Nephron progenitor cell (in vitro differentiated cells): ENCODE measurements at regions not wholly inside any gene's neighbourhood (a gene's known extent, or its start where the extent isn't known, plus 50 kb on each side); places are given as distances from the start of the nearest gene placed in this dataset.
A peak's percentile ranks its signal among the peaks of the same experiment; 100 is the strongest.
"Not testable (repeated sequence)": the region's sequence is repeated elsewhere in the genome, so short reads cannot be mapped to it uniquely, and the experiment has no call there.

ENCODE experiments used
- DNase-seq: peaks from one replicate; pipeline ENCODE4 v3.0.0; 2021
- H3K27ac Mint-ChIP-seq: 2 replicates; pipeline ENCODE4 v1.8.0; 2021; ENCODE audit warnings: mild to moderate bottlenecking, moderate library complexity, mixed read lengths
- H3K27me3 Mint-ChIP-seq: 2 replicates; pipeline ENCODE4 v1.8.0; 2021; ENCODE audit warnings: mild to moderate bottlenecking, low read depth, mixed read lengths; ENCODE audit not compliant: poor library complexity
- H3K36me3 Mint-ChIP-seq: 2 replicates; pipeline ENCODE4 v1.8.0; 2021; ENCODE audit warnings: low read depth, mixed read lengths
- H3K4me1 Mint-ChIP-seq: 2 replicates; pipeline ENCODE4 v1.8.0; 2021; ENCODE audit warnings: mixed read lengths
- H3K4me3 Mint-ChIP-seq: 2 replicates; pipeline ENCODE4 v1.8.0; 2021; ENCODE audit warnings: mild to moderate bottlenecking, moderate library complexity, mixed read lengths
- H3K9me3 Mint-ChIP-seq: 2 replicates; pipeline ENCODE4 v1.8.0; 2021; ENCODE audit warnings: mild to moderate bottlenecking, moderate library complexity, mixed read lengths
- CTCF ChIP-seq: fragments of 200-600 bp; sonication (generic); IDR thresholded peaks from 2 replicates; pipeline ENCODE4 v1.5.0; 2021; ENCODE audit warnings: antibody characterized with exemption

- Mint-ChIP-seq H3K4me1 (no peaks in the 10 kb centered on the region), H3K9me3 (peaks cover 11% of the 10 kb centered on the region), H3K27ac (no peak overlapping the region), H3K36me3 (no peaks in the 10 kb centered on the region), H3K4me3 (no peak overlapping the region), H3K27me3 (no peaks in the 10 kb centered on the region)
- no peak for TF ChIP-seq CTCF
- no peak for DNase-seq
Observed at GRCh38 chr5:97266576-97266975, 83.5 kb upstream of the RIOK2 start.

GRCh38 chr5:97267767-97268166, 84.7 kb upstream of the RIOK2 start:
- Mint-ChIP-seq H3K27ac (no peak overlapping the region), H3K4me3 (no peak overlapping the region), H3K4me1 (no peaks in the 10 kb centered on the region), H3K9me3 (peaks cover 21% of the 10 kb centered on the region), H3K36me3 (no peaks in the 10 kb centered on the region), H3K27me3 (no peaks in the 10 kb centered on the region)
- no peak for TF ChIP-seq CTCF
- no peak for DNase-seq

GRCh38 chr5:97276474-97277120, 93.5 kb upstream of the RIOK2 start:
- no peak for TF ChIP-seq CTCF
- Mint-ChIP-seq H3K9me3 (peaks cover 26% of the 10 kb centered on the region), H3K4me1 (no peaks in the 10 kb centered on the region), H3K27ac (no peak overlapping the region), H3K4me3 (no peak overlapping the region), H3K36me3 (no peaks in the 10 kb centered on the region), H3K27me3 (no peaks in the 10 kb centered on the region)
- no peak for DNase-seq

- H3K4me1 Mint-ChIP-seq, result no peaks in the 10 kb centered on the region
- peaks cover 19% of the 10 kb centered on the region for H3K9me3 Mint-ChIP-seq
- H3K27me3 Mint-ChIP-seq, result no peaks in the 10 kb centered on the region
- no peak overlapping the region for H3K27ac Mint-ChIP-seq
- H3K4me3 Mint-ChIP-seq, result no peak overlapping the region
- no peak for DNase-seq
- no peak for TF ChIP-seq CTCF
- no peaks in the 10 kb centered on the region for H3K36me3 Mint-ChIP-seq
Observed at GRCh38 chr5:97281257-97281656, 98.2 kb upstream of the RIOK2 start.

GRCh38 chr5:97297063-97297703, 114.1 kb upstream of the RIOK2 start:
- H3K27me3 Mint-ChIP-seq, result no peaks in the 10 kb centered on the region
- peaks cover 4% of the 10 kb centered on the region for H3K9me3 Mint-ChIP-seq
- DNase-seq, result peak; percentile 38
- H3K4me1 Mint-ChIP-seq, result no peaks in the 10 kb centered on the region
- H3K27ac Mint-ChIP-seq, result no peak overlapping the region
- no peak overlapping the region for H3K4me3 Mint-ChIP-seq
- no peaks in the 10 kb centered on the region for H3K36me3 Mint-ChIP-seq
- TF ChIP-seq CTCF, result peak; percentile 64

GRCh38 chr5:97297704-97298091, 114.7 kb upstream of the RIOK2 start:
- H3K9me3 Mint-ChIP-seq, result peaks cover 4% of the 10 kb centered on the region
- H3K4me1 Mint-ChIP-seq, result no peaks in the 10 kb centered on the region
- TF ChIP-seq CTCF, result no peak
- no peaks in the 10 kb centered on the region for H3K27me3 Mint-ChIP-seq
- H3K27ac Mint-ChIP-seq, result no peak overlapping the region
- no peak for DNase-seq
- no peaks in the 10 kb centered on the region for H3K36me3 Mint-ChIP-seq
- no peak overlapping the region for H3K4me3 Mint-ChIP-seq

GRCh38 chr5:97301181-97301580, 118.1 kb upstream of the RIOK2 start:
- not testable (repeated sequence) for DNase-seq, H3K27ac Mint-ChIP-seq, H3K4me3 Mint-ChIP-seq, H3K27me3 Mint-ChIP-seq, H3K36me3 Mint-ChIP-seq, H3K4me1 Mint-ChIP-seq
- H3K9me3 Mint-ChIP-seq, result peaks cover 12% of the 10 kb centered on the region
